Activated T-helper 1 cell treated with anti-CD3 and anti-CD28 coated beads, Interleukin-2, amount 50 U/mL, for 16 hours (primary cell): ENCODE measurements at regions not wholly inside any gene's neighbourhood (a gene's known extent, or its start where the extent isn't known, plus 50 kb on each side); places are given as distances from the start of the nearest gene placed in this dataset.
"Not testable (repeated sequence)": the region's sequence is repeated elsewhere in the genome, so short reads cannot be mapped to it uniquely, and the experiment has no call there.

Source experiments
- DNase-seq, 2 donors: peaks; one replicate each; pipeline ENCODE4 v3.0.0-alpha.2; 2020; ENCODE audit warnings: low read depth in 1 of 2, low spot score in 1 of 2

DNA sequence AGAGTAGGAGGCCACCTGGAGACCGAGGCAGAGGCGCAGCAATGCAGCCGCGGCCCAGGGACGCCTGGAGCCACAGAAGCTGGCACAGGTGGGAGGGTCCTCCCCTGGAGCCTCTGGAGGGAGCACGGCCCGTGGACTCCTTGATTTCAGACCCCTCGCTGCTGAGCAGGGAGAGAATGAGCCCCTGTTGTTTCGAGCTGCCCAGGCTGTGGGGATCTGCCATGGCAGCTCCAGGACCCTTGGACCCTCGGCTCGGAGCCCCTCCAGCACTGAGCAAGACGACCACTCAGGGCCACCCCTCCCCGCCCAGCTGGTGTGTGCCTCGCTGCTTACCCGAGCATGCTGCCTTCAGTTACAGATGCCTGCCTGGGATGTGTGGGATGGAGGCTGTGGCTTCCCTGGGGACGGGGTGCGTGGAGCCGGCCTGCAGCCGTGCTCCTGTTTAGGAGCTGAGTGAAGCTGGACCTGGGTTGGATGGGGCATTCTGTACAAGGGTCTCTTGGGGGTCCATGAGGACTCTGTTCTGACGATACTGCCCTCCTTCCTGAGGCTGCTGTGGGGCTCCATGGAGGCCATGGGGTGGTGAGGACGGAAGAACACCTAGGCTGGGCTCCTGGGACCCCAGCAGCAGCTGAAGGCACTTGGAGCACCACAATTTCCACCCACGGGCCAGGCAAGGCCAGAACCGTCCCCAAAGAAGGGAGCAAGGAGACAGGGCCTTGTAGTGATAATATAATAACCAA lies 115.1 kb upstream of the LPCAT1 start:
- DNase-seq, result no peak

GRCh38 chr5:1637639-1638481 lies 114.1 kb upstream of the LPCAT1 start:
- no peak for DNase-seq

- DNase-seq, result no peak
Observed at GRCh38 chr5:1636981-1637638, 113.3 kb upstream of the LPCAT1 start.

- DNase-seq, result not testable (repeated sequence)
Observed at GRCh38 chr5:1636208-1636770, 112.5 kb upstream of the LPCAT1 start.

- not testable (repeated sequence) for DNase-seq
Observed at GRCh38 chr5:1635477-1635876, 111.7 kb upstream of the LPCAT1 start.

DNA sequence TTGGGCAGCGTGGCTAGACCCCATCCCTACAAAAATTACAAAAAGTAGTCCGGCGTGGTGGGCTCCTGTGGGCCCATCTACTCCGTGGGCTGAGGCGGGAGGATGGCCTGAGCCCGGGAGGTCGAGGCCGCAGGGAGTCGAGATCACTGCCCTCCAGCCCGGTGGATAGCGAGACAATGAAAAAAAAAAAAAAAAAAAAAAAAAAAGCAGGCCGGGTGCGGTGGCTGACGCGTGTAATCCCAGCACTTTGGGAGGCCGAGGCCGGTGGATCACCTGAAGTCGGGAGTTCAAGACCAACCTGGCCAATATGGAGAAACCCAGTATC lies 110.5 kb upstream of the LPCAT1 start:
- no peak for DNase-seq

- DNase-seq, result peak; percentile 50 to 67
Observed at GRCh38 chr5:1633605-1634336, 110.0 kb upstream of the LPCAT1 start.

- DNase-seq, result not testable (repeated sequence)
Observed at GRCh38 chr5:1631004-1631403, 107.2 kb upstream of the LPCAT1 start.

GRCh38 chr5:1626397-1626796 lies 102.6 kb upstream of the LPCAT1 start:
- not testable (repeated sequence) for DNase-seq

- not testable (repeated sequence) for DNase-seq
Observed at GRCh38 chr5:1619531-1619930, 95.8 kb upstream of the LPCAT1 start.

- DNase-seq, result not testable (repeated sequence)
Observed at GRCh38 chr5:1618296-1618865, 94.6 kb upstream of the LPCAT1 start.

GRCh38 chr5:1617236-1617755 lies 93.5 kb upstream of the LPCAT1 start:
- not testable (repeated sequence) for DNase-seq

DNA sequence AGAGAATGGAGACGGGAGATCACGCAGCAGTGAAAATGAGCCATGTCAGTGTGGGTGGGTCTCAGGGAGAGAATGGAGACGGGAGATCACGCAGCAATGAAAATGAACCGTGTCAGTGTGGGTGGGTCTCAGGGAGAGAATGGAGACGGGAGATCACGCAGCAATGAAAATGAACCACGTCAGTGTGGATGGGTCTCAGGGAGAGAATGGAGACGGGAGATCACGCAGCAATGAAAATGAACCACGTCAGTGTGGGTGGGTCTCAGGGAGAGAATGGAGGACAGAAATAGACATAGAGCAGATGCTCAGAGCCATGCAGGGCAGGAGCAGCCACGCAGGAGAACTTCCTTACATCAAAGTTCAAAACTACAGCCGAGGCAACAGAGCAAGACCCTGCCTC lies 89.8 kb upstream of the LPCAT1 start:
- DNase-seq, result not testable (repeated sequence)

GRCh38 chr5:1610526-1610925 lies 86.8 kb upstream of the LPCAT1 start:
- DNase-seq, result not testable (repeated sequence)

DNA sequence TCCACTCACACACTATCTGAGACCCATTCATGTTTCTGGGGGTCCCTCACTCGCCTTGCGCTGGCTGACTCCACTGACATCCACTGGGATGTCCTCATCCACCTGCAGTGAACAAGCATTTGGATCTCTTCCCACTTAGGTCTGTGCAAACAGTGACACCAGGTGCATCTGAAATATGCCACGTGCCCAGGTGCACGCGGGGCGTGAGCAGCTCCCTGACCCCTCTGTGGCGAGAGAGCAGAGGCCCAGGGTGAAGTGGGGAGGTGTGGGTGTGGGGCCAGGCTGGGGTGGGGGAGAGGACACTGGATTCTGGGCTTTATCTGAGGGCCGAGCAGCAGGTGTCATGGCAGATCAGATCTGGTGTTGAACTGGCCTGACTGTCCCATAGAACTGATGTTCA lies 85.4 kb upstream of the LPCAT1 start:
- DNase-seq, result not testable (repeated sequence)

DNA sequence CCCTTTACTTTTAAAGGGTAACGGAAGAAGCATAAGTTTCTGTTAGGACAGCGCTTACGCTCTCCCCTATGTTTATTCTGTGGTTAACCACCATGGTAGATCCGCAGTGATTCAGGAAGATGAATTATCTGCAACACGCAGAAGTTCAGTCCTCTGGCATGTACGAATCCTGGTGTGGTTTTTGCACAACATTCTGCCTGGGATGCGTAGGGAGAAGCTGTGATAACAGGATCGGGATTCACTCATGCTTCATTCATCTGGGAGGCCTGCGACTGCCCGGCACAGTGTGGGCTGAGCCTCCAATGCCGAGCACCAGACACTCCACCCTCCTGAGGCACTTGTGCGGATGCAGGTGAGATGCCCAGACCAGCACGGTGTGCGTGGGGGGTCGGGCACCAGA lies 84.6 kb upstream of the LPCAT1 start:
- not testable (repeated sequence) for DNase-seq

DNA sequence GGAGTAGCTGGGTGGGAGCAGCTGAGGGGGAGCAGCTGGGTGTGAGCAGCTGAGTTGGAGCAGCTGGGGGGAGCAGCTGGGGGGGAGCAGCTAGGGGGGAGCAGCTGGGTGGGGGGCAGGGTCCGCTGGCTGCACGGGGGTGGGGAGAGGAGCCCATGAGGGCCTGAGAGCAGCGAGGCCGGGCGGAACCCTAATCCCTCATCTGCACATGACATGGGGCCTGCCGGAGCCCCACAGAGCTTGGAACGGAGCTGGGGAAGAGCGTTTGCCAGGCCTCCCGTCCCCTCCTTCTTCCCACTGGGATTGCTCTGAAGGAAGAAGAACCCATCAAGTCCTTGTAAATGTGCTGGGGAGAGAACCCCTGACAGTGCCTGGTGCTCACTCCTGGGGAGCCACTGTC lies 83.2 kb upstream of the LPCAT1 start:
- not testable (repeated sequence) for DNase-seq

GRCh38 chr5:1603916-1604315 lies 80.2 kb upstream of the LPCAT1 start:
- DNase-seq, result not testable (repeated sequence)

GRCh38 chr5:1601565-1601964 lies 77.8 kb upstream of the LPCAT1 start:
- not testable (repeated sequence) for DNase-seq
